ENCODE measurements at regions not wholly inside any gene's neighbourhood (a gene's known extent, or its start where the extent isn't known, plus 50 kb on each side); places are given as distances from the start of the nearest gene placed in this dataset.

GRCh38 chrX:42094218-42094617, 170.9 kb upstream of the CASK start:
- TF ChIP-seq CTCF (IDR thresholded peaks at IDR 0.05 in 4 of 5, conservative IDR thresholded peaks at IDR 0.05 in 1 of 5) (no peak), POLR2A (IDR thresholded peaks at IDR 0.05) (no peak)
